ENCODE measurements at regions not wholly inside any gene's neighbourhood (a gene's known extent, or its start where the extent isn't known, plus 50 kb on each side); places are given as distances from the start of the nearest gene placed in this dataset.

DNA sequence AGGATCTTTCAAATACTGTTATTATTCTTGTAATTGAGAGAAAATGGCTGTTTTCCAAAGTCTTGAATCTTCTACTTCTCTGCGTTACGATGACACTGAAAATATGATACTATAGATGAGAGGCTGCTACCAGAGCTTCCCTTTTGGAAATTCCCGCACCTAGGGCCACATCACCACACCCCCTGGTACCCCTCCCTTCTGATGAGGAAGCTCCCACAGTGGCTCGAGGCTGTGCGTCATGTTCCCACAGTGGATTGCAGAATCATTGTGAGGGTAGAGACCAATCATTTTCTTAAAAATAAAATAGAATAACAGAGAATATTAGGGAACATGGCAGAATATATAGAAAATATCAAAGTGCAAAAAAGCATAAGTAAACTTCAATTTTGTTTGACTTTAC lies 268.9 kb upstream of the SMIM21 start:
- TF ChIP-seq CTCF (IDR thresholded peaks at IDR 0.05): no peak

DNA sequence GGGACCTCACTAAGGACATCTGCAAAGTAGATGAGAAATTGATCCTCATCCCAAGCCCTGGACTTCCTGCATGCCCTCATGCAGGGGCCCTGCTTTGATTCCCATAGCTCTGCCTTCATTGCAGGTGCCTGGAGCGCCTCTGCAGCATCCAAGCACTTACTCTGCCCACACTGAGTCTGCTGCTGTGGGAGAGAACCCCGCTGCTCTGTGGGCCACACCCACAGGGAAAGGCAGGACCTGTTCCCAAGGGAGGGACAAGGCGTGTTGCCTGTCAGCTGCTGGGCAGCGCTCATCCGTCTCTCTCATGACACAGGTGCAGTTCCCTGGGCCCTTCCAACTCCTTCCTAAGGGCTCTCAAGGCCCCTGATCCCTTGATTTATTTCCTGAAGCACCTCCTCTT lies 266.8 kb upstream of the SMIM21 start:
- no peak for TF ChIP-seq CTCF (IDR thresholded peaks at IDR 0.05)

DNA sequence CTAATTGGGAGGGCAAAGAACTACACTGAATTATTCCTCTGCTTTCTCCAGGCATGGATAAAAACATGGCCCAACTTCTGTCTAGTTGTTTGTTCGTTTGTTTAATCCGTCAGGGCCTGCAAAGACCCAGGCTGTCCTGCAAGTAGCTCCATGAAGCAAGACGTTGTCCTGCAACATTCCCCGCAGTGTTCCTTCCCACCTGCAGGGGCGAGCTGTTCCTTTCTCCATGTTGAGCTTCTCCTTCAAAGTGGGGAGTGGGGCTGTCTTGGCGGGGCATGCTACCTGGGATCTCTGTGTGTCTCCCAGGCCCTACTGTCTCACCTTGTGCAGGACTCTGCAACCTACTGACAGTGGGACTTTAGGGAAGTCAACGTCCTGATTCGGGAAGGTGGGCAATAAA lies 264.0 kb upstream of the SMIM21 start:
- TF ChIP-seq CTCF (IDR thresholded peaks at IDR 0.05): no peak

GRCh38 chr18:75687626-75688025 lies 260.1 kb upstream of the SMIM21 start:
- TF ChIP-seq CTCF (IDR thresholded peaks at IDR 0.05): no peak

DNA sequence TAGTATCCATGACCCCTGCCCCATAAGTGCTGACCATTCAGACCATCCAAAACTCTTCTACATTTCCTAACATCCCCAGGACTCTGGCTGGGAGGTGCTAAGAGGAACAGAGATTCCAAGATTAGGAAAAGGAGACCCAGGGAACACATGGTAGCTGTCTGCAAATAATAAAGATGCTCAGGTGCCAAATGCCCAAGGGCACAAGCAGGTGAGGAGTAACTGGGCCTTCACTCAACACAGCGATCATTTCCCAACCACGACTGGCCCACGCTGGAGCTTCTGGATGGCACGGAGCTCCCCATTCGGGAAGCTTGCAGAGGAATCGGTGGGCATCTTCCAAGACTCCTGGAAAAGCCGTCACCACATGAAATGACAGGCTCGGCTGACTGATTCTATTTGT lies 255.9 kb upstream of the SMIM21 start:
- no peak for TF ChIP-seq CTCF (IDR thresholded peaks at IDR 0.05)

- TF ChIP-seq CTCF (IDR thresholded peaks at IDR 0.05): no peak
These were observed 254.1 kb upstream of the SMIM21 start for GRCh38 chr18:75681538-75682115.

GRCh38 chr18:75679331-75679730 lies 251.8 kb upstream of the SMIM21 start:
- TF ChIP-seq CTCF (IDR thresholded peaks at IDR 0.05): no peak

DNA sequence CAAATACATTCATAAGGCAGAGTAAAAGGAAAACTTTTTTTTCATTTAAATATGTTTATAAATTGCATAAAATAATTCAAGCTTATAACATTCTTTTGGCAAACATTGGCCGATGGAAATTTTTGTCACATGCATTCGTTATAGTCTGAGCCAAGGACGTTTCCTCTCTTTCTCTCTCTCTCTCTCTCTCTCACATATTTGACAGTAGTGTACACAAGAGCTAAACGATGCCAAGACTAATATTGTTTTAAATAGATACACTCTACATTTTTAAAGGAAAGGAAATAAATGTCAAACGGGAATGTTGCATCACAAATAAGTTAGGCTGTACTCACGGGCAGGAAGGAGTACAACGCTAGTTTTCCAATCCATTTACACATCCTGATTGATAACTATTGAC lies 251.1 kb upstream of the SMIM21 start:
- TF ChIP-seq CTCF (IDR thresholded peaks at IDR 0.05): no peak

Measured in LNCAP (cell line).